ENCODE measurements at regions not wholly inside any gene's neighbourhood (a gene's known extent, or its start where the extent isn't known, plus 50 kb on each side); places are given as distances from the start of the nearest gene placed in this dataset.

DNA sequence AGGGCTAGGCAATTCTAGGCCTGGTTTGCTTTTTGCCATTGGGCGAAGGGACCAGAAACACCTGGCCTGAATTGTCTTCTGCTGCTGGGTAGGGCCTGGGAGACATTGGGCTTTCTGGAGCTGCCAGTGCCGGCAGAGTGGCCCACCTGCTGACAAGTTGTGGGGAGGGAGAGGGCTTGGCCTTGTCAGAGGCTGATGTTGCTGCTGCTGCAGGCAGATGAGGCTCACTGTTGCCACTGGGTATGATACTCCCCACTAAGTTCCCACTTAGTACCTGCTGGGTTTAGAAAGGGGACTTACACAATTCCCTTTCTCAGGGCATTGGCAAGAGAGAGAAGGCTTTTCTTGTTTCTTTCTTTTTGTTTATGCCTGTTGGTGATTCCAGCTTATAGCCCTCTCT is 289.6 kb upstream of the NPVF start:
- no peak for TF ChIP-seq EZH2 (IDR thresholded peaks at IDR 0.05; ENCODE audit: borderline replicate concordance, low read depth, low read length, severe bottlenecking)
- TF ChIP-seq, protein P1, sequence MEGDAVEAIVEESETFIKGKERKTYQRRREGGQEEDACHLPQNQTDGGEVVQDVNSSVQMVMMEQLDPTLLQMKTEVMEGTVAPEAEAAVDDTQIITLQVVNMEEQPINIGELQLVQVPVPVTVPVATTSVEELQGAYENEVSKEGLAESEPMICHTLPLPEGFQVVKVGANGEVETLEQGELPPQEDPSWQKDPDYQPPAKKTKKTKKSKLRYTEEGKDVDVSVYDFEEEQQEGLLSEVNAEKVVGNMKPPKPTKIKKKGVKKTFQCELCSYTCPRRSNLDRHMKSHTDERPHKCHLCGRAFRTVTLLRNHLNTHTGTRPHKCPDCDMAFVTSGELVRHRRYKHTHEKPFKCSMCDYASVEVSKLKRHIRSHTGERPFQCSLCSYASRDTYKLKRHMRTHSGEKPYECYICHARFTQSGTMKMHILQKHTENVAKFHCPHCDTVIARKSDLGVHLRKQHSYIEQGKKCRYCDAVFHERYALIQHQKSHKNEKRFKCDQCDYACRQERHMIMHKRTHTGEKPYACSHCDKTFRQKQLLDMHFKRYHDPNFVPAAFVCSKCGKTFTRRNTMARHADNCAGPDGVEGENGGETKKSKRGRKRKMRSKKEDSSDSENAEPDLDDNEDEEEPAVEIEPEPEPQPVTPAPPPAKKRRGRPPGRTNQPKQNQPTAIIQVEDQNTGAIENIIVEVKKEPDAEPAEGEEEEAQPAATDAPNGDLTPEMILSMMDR (IDR thresholded peaks at IDR 0.05; ENCODE audit: borderline replicate concordance, extremely low read depth, low read length, poor library complexity, severe bottlenecking) = no peak
